ENCODE measurements at regions not wholly inside any gene's neighbourhood (a gene's known extent, or its start where the extent isn't known, plus 50 kb on each side); places are given as distances from the start of the nearest gene placed in this dataset.

DNA sequence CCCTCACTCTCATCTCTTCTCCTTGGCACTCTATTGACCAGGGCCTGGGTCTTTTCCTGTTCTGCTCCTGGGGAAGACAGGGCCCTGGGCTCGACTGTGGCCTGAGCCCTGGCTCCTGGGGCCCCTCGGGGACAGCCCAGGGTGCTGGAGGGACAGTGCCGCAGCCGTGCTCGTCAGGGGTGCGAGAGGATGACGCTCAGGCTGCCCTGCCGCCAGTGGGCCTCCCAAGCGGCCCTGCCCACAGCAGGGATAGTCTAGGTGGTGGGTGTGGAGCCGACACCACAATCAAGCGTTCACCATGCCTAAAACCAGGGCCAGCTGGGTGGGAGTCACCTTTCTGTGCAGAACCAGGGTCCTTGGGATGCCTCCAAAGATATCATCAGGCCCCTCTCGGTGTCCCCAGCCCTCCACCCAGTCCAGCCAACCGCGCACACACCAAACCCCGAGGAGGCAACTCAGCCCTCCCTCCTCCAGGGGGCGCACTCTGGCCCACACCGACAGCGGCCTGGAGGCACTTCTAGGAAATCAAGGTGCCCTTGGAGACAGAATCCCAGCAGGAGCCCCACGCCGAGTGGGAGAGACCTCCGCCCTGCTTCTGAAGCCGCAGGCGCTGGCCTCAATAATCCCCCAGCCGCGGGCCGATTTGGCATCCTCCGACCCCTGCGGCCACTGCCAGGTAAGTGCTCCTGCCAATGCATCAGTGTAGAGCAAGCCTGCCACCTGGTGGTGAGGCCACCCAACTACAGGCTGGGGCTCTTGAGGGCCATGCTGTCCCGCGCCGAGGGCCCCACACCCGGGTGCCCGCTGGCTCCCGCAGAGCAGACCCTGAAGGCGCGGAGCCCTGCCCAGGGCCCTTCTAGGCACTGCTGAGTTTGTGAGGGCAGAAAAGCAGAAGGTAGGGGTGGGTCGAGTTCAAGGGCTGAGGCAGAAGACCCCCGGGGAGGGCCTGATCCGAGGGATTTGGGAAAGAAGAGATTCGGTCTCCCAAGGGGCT lies 496.4 kb downstream of the BUD13 start:
- FAIRE-seq: no peak

DNA sequence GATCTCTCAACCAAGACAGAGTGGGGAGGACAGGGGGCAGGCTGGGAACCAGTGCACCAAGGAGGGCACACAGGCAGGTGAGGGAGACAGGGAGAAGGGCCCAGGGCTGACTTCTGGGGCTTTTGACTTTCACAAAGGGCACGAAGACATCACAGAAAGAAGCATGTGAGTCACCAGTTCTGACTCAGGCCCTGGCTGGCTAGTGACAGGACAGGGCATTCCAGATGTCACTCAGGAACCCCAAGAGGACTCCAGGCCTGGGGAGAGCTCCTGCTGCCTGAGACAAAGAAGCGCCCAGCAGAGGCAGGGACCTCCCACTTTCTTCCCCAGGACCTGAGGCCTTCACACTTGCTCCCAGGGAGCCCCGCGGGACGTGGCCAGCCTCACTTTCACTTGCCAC lies 497.2 kb downstream of the BUD13 start:
- no peak for FAIRE-seq

DNA sequence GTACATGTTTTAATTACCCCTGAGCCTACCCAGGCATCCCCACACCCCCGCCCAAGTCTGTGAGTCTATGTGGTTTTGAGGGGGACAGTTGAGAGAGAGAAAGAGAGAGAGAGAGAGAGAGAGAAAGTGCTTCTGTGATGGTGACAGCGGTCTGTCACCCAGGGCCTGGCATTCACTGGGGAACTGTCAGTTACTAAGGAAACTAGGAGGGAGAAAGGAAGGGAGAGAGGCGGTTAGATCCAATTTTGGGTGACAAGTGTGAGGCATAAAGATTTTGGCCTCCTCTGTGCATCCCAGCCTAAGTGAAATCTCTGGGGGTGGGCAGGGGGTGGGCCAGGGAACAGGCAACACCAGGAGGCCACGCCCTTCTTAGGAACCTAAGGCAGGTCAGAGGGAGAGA lies 498.3 kb downstream of the BUD13 start:
- no peak for FAIRE-seq

DNA sequence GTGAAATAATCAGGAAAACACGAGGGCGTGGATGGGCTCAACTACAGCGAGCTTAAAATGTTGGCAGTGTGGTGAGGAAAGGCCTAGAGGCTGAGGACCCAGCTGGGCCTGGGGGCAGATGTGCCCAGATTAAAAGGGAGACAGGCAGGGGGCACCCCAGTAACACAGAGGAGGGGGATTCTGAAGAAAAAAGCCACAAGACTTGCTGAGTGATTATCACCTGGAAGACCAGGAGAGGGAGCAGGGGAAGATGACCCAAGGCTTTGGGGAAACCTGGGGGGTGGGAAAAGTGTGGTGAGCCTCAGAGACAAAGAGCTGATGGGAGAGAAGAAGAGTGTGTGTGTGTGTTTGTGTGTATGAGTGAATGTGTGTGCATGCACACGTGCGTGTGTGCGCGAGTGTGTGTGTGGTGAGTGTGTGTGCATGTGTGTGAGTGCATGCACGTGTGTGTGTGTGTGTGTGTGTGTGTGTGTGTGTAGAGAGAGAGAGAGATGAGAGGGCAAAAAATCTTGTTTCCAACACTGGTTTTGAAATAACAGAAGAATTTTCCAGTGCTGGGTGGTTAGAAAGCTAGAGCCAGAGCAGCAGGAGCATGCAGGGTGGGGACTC lies 500.5 kb downstream of the BUD13 start:
- FAIRE-seq: no peak

DNA sequence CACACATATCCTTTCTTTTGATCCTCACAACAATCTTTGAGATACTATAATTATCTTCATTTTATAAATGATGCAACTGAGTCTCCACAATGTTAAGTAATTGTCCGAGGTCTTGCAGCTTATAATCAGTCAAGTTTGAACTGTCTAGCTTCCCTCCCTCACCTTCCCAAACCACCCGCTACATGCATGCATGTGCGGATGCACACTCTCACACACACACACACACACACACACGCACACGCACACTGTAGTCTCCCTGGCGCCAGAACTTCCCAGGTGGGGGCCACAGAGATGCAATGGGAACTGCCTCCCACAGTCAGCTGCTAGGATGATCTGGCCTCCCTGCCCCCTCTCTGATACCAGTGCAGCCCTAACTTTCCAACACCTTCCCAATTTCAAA lies 501.3 kb downstream of the BUD13 start:
- FAIRE-seq: no peak

DNA sequence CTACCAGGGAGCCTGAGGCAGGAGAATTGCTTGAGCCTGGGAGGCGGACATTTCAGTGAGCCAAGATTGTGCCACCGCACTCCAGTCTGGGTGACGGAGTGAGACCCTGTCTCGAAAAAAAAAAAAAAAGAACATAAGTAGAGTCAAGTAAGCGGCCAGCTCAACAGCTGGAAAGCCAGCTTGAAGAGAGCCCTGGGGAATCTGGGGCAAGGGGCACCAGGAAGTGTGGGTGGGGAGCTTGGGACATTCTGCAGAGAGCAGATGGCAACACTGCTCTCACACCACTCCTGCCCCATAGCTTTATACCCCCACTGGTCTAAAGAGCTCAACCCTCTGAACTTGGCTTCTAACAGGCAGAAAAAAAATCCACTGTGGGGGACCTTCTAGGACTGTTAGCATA lies 505.6 kb downstream of the BUD13 start:
- no peak for FAIRE-seq

DNA sequence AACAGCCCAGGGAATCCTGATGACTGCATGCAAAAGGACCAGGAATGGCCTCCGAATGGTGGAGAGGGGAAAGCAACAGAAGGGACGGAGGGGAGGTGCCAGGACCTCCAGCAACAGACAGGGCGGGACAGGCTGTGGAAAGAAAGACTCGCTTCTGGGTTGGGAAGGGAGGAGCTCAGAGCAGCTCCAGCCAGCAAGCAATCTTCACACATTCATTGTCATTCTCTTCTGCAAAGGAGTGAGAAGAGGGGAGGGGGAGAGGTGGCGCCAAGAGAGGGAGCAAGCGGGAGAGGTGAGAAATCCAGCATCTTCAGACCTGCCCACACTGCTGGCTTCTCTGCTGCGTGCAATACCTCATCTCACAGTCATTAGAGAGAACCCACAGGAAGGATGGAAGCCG lies 509.0 kb downstream of the BUD13 start:
- no peak for FAIRE-seq

DNA sequence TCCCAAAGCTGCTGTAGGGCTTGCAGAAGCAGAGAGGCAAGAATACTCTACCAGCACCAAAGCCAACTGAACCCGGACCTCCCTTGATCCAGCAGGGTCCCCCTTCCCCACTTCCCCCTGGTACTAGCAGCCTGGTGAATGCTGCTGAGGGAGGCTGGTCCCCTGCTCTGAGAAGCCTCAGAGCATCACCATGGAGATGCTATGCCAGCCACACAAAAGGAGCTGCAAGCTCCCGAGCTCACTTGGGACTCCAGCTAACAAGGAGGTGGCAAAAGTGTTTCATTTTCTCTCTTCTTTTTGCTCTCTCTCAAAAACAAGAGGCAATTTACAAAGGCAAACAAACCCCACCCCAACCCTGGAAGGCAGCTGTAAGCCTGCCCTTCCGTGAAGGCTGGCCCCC lies 509.8 kb downstream of the BUD13 start:
- no peak for FAIRE-seq

DNA sequence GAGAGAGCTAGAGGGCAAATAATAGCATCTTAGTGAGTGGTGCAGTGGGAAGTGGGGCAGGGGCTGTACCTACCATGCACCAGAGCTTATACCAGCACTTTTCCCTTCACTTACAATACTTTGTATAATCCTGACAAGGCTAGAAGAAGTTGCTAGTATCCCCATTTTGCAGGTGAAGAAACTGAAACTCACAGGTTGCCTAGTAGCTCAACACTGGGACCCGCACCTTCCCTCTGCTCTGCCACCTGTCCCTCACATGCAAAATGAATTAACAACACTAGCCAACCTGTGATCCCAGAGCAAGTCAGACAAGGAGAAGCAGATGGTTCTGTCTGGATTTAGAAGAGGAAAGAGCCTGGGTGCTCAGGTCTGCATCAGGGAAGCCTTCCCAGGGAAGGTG lies 510.4 kb downstream of the BUD13 start:
- FAIRE-seq: no peak

DNA sequence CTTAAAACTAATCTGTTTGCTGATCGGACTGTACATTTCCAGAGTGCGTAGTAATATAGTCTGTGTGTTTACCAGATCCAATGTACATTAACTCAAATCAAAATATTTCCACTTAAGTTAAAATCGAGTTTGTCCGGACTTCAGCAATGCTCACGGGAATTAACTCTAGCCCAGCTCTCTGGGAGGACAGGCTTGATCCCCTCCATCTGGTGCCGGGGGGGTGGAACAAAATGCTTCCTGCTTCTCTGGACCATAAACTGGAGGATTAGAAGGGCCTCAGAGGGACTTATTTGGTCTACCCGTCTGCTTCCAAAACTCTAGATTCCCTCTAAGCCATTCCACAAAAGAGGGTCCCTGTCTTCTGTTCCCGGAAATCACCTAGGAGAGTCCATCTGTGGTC lies 511.2 kb downstream of the BUD13 start:
- FAIRE-seq: no peak

DNA sequence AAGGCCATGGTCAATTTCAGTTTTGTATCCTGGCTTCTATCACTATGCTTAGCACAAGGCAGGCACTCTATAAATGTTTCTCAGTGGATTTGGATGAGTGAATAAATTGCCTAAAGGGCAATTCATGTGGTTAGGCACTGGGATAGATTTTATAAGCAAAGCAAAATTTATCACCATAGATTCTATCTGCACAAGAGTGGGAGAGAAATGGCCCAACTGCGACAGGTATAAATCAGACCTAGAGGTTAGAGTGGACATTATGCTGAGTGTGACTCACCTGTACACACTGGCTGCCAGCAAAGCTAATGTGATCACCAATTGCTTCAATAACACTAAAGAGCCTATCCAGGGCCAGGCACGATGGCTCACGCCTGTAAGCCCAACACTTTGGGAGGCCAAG lies 514.0 kb downstream of the BUD13 start:
- no peak for FAIRE-seq

DNA sequence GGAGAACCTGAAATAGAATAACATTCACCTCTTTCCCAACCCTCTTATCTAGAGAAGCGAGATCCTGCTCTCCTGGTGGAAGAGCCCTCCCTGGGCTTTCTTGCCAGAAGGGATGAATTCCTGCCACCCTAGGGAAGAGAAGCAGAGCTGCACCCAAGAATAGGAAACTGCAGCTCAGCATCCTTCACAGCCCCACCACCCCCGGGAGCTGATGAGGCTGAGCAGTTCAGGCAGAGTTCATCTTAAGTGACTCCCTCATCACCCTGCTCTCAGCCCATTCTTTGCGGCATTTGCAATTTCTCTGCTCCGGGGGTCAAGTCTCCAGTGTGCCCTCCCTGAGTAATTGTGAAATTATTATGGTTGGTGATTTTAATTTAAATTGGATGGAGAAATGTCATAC lies 514.9 kb downstream of the BUD13 start:
- FAIRE-seq: no peak

DNA sequence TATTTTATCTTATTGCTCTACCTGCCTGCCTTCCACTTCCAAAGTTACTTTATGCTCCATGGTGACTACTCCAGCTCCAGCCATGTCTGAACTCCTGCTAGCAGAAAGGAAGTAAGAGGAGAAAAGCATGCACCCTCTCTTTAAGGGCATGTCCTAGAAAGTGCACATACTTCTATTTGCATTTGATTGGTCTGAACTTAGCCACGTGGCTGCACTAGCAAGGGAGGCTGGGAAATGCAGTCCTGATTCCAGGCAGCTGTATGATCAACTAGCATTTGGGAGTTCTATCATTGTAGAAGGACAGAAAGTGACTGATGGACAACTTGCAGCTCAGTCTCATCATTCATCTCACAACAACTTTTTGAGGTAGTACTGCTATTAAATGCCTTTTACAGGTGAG lies 515.7 kb downstream of the BUD13 start:
- FAIRE-seq: no peak

DNA sequence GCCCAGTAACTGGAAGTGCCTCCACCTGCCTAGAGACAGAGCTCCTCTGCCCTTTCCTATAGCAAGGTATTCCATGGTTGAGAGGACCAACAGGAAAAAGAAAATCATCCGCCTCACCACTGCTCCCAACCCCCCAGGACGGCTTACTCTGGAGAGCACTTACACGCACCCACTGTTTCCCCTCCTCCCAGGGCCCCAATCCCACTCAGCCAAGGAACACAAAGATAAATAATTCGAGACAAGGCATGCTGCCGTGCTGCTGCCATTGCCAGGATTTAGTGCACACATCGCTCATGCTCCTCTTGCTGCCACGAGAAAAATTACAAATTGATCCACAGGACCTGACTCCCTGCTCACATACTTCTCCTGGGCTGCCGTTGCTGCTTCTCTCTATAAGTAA lies 516.6 kb downstream of the BUD13 start:
- no peak for FAIRE-seq

DNA sequence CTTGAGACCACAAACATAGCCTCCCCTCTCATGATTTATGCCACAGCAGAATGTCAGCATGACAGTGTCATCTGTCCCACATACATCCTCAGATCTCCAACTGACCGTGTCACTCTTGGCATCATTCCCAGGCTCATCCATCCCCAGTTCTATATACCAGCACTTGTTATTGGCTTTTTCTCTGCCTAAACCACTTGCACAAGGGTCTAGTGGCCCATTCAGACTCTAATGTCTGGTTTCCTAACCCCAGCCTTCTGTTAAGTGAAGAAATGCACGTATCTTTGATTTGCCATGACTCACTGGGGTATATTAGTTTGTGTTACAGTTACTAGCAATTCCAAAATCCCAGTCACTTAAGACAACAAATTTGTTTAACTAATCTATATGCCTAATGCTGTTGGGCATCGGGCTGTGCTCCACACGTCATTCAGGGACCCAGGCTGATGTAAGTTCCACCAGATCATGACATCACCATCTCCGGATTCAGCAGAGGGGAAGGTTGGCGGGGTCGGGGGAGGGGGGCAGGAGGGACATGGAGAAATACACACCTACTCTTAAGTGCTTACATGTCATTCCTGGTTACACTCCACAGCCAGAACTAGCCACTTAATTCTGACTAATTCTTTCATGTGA lies 517.4 kb downstream of the BUD13 start:
- FAIRE-seq: no peak

DNA sequence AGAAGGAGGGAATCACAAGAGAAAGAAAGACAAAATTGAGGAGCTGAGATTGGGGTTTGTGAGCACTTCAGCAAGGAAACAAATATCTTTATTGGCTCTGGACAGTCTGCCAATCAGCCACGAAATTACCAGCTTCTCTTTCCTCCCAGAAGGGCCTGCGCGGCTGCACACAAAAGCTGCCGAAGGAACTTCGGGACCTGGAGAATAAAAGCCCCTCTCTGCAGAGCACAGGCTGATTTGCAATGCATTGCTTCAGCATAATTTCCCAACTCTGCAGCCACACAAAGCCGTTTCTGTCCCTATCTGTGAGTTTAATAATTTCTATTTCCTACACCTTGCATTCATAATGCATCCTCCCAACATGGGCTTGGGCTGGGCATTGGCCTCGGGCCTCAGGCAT lies 522.6 kb downstream of the BUD13 start:
- no peak for FAIRE-seq

DNA sequence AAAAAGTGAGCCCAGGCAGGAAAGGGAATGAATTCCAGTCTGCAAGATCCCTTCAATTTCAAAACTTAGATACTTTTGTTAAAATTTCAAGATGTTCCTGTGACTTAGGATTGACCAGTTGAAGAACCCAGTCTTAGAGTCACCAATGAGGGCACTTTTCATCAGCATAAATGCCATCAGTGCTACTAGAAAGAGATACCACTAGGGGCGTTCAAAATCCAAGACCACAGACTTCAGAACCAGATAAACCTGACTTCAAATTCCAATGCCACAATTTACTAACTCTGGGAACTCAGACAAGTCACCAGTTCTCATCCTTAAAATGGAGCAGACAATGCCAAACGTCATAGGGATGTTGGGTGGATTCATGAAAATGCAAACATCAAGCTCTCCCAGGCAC lies 523.2 kb downstream of the BUD13 start:
- FAIRE-seq: no peak

DNA sequence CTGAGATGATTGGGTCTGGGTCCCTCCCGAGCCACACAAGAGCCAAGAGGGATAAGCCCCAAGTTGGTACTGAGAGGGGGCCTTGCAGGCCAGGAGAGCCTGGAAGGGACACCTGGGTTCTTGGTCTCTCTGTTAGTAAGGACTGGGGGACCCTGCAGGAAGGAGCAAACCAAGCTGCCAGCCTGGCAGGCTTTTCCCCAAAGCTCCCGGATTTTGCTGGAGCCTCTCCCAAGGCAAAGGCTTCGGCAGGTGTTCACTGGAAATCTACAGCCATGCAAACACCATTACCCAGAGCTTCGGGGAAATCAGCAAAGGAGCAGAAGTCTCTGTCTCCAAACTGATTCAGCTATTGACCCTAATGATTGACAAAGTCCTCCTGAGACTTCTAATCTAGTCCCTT lies 527.9 kb downstream of the BUD13 start:
- no peak for FAIRE-seq

DNA sequence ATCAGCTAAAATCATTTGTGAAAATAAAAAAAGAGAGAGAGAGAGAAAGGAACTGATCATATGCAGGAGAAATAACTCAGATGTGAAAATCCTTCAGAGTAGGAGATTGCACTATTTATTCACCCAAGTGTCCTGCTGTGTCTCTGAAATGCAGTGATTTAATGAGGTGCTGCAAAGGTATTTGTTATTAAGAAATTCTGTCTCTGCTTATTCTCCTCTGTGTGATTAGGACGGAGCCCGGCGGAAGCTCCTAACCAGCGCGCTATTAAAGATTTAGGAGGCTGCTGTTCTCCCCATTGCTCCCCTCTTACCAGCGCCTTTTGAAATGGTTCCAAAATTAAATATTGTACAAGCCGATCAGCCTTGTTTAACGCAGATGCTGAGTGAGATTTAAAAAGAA lies 528.3 kb downstream of the BUD13 start:
- FAIRE-seq: no peak

DNA sequence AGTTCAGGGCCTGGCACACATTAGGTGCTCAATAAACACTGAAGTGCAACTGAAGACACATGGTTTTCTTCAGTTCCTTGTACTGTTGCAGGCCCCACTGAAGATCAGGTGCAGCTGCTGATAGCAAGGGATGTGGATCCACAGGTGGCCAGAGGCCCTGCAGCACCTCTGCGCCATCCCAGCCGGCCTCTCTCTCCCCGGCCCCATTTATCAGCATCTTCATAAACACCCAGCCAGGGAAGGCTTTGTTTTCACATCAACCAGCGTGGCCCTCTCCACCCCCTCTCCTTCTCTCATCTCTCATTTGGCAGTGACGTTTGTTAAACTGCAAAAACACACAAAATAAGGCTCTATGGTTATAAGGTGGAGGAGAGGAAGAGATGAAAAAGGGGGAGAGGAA lies 528.8 kb downstream of the BUD13 start:
- FAIRE-seq: no peak

DNA sequence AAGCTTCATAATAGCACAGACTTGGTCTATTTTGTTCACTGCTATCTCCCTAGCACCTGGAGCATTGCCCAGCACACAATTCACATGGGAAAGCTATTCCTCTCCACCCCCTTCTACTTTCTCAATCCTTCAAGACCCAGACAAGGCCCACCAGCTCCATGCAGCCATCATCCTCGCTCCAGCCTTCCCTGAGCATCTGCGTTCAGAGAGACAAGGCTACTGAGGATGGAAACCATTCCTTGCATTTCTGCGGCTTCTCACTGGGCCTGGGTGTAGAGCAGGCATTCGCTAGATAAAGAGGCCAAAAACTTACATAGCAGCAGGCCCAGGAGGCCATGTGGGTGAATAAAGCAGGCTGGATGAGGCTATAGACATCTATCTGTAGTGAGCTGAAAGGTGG lies 530.8 kb downstream of the BUD13 start:
- FAIRE-seq: no peak

DNA sequence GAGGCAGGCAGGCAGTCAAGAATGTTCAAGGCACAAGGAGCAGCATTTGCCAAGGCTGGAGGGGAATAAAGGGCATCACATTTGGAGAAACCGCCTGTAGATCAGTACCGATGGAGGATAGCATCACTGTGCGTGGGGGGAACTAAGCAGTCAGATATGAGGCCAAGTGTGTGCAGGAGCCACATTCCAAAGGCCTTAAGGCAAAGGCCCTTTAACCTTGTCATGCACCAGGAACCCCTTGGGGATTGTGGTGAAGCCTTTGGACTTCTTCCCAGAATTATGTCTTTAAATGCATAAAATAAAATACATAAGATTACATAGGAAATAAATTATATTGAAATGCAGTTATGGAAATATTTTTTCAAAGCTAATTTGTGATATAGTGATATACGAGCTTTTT lies 532.1 kb downstream of the BUD13 start:
- FAIRE-seq: no peak

DNA sequence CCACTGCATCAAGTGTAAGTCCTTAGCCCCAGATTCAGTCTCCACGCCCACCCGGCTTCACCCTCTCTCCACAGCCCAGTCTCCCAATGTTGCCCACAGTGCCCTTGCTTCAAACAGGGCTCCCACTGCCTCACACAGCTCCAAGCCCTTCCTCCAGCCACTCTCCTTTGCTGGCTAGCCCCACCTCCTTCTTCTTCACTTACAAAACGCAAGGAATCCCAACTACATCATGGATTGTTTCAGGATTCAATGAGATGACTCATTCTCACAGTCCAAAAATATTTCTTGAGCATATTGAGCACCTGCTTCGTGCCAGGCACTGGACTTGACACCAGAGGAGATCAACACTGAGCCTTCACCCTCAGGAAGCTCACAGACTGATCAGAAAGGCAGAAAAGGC lies 533.5 kb downstream of the BUD13 start:
- no peak for FAIRE-seq

DNA sequence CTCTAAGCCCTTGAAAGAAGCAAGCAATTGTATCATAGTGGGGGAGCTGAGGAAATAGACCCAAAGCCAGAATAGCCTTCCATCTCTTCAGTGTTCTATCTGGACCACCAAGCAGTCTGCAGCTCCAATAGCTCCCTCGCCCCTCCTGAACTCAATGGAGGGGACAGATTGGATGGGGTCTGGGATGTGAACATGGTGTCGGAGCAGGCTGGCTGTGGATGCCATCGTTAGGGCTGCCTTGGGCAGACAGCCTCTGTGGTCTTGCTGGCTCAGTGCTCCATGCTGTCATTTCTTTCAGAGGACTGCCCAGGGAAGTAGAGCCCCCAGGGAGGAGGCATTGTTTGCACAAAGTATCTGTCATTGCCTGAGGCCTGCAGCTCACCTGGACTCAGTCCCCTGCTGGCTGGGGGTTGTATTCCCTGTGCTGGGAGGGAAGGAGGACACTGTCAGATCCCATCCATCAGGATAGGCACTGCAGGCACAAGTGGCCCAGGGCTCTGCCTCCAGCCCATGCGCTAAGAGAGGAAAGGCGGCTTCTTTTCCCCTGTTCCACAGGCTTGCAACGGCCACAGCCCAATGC lies 537.7 kb downstream of the BUD13 start:
- FAIRE-seq: no peak

Data from colon (tissue), 2 donors.